GM12865 (cell line): ENCODE measurements at regions not wholly inside any gene's neighbourhood (a gene's known extent, or its start where the extent isn't known, plus 50 kb on each side); places are given as distances from the start of the nearest gene placed in this dataset.
A peak's percentile ranks its signal among the peaks of the same experiment; 100 is the strongest.

Experiments
- DNase-seq: peaks from one replicate; pipeline ENCODE4 v3.0.0; 2010; ENCODE audit warnings: low read depth
- H3K4me3 ChIP-seq: 2 replicates; pipeline ENCODE4 v1.5.1; 2011; ENCODE audit warnings: mild to moderate bottlenecking, low read depth, low read length, control low read depth
- CTCF ChIP-seq: IDR thresholded peaks from 2 replicates; pipeline ENCODE4 v1.5.1; 2011; ENCODE audit warnings: low read length, control low read depth, low read depth, inconsistent platforms; ENCODE audit not compliant: insufficient read depth; ENCODE audit errors: missing control alignments

GRCh38 chr16:13492046-13492445, 427.9 kb upstream of the ERCC4 start:
- no peak for TF ChIP-seq CTCF
- no peak overlapping the region for H3K4me3 ChIP-seq
- no peak for DNase-seq

GRCh38 chr16:13503960-13504635, 415.9 kb upstream of the ERCC4 start:
- DNase-seq = no peak
- no peak for TF ChIP-seq CTCF
- H3K4me3 ChIP-seq = no peak overlapping the region

GRCh38 chr16:13507530-13507929, 412.4 kb upstream of the ERCC4 start:
- H3K4me3 ChIP-seq = no peak overlapping the region
- TF ChIP-seq CTCF = no peak
- DNase-seq = peak; percentile 1

- TF ChIP-seq CTCF = peak; percentile 21
- peak; percentile 4 for DNase-seq
- no peak overlapping the region for H3K4me3 ChIP-seq
These were observed 409.4 kb upstream of the ERCC4 start for GRCh38 chr16:13510425-13511151.

GRCh38 chr16:13517841-13518240, 402.1 kb upstream of the ERCC4 start:
- no peak for DNase-seq
- no peak for TF ChIP-seq CTCF
- no peak overlapping the region for H3K4me3 ChIP-seq

- DNase-seq = no peak
- no peak overlapping the region for H3K4me3 ChIP-seq
- TF ChIP-seq CTCF = no peak
These were observed 400.1 kb upstream of the ERCC4 start for GRCh38 chr16:13519871-13520270.
